NCI-H1105 (cell line): ENCODE measurements at regions not wholly inside any gene's neighbourhood (a gene's known extent, or its start where the extent isn't known, plus 50 kb on each side); places are given as distances from the start of the nearest gene placed in this dataset.
"Not testable (repeated sequence)": the region's sequence is repeated elsewhere in the genome, so short reads cannot be mapped to it uniquely, and the experiment has no call there.

Source experiments
- DNase-seq: peaks from one replicate; lab custom pipeline; 2025; lab: John Stamatoyannopoulos, UW

GRCh38 chr6:142637624-142638351 is 307.2 kb downstream of the HIVEP2 start:
- DNase-seq = no peak

- no peak for DNase-seq
These were observed 302.3 kb downstream of the HIVEP2 start for GRCh38 chr6:142642651-142643050.

- no peak for DNase-seq
These were observed 300.1 kb downstream of the HIVEP2 start for GRCh38 chr6:142644866-142645265.

DNA sequence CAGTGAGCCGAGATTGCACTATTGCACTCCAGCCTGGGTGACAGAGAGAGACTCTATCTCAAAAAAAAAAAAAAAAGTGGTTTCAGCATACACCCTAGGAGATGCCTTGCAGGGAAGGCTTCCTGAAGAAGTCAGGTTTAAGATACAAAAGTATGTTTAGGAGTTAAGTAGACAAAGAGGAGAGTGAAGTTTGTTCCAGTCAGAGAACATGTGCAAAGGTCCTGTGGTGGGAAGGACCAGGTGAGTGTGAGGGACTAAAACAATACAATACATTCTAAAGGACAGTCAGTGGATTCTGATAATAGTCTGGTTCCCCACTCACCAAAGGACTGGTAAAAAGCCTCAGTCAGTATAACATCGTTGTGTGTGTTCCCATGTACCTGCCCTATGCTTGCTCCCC is 299.3 kb downstream of the HIVEP2 start:
- no peak for DNase-seq

DNA sequence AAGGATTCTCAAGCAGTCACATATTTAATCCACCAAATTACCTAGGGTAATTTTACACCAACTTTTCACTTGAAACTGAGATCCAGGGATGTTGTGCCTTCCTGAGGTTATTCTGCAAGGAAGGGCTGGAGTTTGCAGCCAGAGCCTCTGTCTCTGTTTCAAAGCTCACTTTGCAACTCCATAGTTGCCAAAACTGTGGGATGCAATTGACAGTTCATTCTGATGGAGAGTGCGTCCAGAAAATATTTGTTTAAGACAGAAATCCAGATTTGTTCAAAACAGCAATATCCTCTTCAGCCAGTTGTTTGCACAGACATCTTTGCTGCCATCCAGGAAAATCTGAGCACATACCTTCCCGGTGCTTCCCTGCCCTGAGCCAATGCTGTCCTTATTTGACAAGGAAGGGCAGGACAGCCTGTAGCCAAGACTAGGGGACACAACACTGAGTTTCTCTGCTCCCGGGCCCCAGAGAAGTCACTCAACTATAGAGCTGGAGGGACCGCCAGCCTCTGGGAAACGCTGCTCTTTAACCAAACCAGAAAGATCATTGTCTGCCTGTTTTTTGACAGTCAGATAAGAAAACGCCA is 297.4 kb downstream of the HIVEP2 start:
- no peak for DNase-seq

DNA sequence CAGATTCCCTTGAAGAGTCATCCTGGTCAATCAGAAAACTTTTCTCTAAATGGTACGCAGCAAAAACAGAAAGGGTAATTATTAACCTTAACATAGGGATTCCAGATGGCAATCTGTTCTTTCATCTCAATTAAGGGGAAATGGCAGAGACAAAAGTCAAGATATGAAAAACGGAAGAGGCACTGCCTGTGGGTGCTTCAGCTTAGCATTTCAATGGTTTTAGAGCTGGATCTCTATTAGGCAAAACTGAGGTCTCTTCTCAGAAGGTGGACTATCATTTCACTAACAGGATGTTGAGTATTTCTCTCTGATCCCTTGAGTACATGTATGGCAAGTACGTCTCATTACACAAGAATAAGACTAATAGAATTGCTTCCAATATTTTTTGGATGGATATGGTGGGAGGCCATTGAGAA is 296.9 kb downstream of the HIVEP2 start:
- no peak for DNase-seq

GRCh38 chr6:142648526-142648925 is 296.4 kb downstream of the HIVEP2 start:
- DNase-seq = no peak

DNA sequence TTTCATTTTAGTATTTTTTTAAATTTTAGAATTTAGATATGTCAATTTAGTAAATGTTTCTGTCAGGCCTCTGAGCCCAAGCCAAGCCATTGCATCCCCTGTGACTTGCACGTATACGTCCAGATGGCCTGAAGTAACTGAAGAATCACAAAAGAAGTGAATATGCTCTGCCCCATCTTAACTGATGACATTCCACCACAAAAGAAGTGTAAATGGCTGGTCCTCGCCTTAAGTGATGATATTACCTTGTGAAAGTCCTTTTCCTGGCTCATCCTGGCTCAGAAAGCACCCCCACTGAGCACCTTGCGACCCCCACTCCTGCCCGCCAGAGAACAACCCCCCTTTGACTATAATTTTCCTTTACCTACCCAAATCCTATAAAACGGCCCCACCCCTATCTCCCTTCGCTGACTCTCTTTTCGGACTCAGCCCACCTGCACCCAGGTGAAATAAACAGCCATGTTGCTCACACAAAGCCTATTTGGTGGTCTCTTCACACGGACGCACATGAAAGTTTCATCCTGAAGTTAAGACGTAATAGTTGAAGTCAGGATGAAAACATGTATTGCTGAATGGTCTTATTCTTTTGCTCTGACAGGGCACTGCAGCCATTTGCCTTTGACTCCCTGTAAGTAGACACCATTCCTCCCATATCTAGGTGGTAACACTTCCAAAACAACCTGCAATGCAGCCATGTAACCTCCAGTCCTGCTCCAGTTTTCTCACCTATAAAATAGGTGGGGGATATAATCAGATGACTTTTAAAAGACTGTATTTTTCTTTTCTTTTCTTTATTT is 295.3 kb downstream of the HIVEP2 start:
- DNase-seq = not testable (repeated sequence)

DNA sequence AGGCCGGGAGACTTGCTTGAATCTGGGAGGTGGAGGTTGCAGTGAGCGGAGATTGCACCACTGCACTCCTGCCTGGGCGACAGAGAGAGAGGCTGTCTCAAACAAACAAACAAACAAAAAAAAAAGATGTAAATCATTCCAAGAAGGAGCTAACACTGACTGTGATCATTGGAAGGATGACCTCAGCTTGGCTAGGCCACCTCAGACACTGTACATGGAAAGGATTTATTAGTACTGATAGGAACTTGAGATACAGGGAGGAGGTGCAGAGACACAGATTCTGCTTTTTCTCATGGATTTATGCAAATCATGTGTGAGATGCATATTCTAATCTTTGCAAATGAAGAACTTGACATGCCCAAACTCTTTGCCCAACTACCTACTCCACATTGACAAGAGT is 293.6 kb downstream of the HIVEP2 start:
- DNase-seq = no peak

- no peak for DNase-seq
These were observed 291.1 kb downstream of the HIVEP2 start for GRCh38 chr6:142653710-142654420.

DNA sequence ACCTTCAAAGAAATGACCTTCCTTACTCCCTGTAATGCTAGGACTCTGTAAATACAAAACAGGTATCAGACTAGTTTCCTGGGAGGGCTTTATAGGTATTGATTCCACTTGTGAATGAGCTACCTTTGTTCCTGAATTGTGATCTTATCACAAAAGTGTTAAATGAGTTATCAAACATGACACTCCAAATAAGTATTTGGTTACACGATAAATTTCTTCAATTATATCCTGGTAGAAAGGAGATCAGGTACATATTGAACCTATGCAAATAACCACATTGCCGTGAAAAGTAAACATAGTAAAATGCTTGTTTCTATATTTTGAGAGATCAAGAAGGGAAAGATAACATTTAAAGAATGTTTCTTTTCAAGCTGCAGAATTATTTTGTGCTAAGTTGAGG is 285.3 kb downstream of the HIVEP2 start:
- DNase-seq = no peak

GRCh38 chr6:142665393-142665792 is 279.6 kb downstream of the HIVEP2 start:
- DNase-seq = no peak

DNA sequence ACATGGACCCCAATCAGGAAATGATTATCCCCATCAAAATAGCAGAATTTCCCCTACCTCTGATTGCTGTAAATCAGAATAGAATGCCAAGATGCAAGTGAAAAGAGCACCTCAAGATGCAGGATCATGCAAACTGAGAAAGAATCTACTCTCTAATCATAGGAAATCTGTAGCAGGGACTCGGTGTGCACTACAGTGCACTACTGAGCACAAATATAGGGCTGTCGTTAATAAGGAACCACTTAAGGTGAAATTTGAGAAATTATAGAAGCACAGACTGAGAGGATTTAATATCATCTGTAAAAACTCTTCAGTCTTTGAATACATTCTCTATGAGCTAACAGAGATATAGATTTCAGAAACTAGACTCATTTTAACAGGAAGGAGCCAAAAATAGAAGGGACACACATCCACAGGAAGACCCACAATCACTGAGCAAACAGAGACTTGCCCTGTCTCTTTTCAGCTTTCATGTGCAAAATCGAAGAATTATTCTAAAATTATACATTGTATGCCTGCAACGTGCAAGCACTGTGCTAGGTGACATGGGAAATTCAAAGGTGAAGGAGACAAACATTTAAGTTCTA is 278.3 kb downstream of the HIVEP2 start:
- DNase-seq = no peak

DNA sequence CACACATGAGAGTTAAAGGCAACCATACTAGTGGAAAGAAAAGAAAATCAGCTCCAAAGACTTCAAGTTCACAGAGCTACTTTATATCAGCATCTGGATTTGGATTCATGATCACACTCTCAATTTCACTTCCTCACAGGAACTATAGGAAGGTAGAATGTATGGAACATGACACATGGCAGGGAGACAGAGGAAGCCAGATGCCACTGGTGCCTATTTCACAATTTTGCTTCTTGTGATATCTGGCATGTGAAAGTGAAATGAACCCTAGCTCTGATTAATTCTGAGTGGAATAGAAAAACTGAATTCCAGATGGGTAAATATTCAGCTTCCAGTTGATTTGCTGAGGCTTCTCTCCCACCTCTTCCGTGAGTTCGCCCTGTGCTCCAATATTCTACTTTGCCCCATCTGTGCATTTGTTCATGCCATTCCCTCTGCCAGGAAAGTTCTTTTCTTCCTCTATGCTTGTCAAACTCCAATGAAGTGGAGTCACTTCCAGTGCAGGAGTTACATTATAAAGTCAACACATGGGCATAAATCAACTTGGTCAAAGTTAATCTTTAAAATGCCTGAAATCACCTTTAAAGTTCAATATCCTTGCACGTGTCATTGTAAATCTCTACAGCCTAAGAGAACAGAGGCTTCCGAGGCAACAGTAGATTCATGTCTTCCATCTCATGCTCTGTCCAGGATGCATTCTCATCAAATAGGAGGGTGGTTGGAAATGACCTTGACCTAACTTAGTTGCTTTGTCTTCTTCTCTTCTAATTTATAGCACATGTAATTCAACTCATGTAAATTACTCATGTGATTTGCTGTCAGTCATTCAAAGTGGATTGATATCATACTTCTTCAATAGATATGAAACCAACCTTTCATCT is 275.3 kb downstream of the HIVEP2 start:
- DNase-seq = no peak

DNA sequence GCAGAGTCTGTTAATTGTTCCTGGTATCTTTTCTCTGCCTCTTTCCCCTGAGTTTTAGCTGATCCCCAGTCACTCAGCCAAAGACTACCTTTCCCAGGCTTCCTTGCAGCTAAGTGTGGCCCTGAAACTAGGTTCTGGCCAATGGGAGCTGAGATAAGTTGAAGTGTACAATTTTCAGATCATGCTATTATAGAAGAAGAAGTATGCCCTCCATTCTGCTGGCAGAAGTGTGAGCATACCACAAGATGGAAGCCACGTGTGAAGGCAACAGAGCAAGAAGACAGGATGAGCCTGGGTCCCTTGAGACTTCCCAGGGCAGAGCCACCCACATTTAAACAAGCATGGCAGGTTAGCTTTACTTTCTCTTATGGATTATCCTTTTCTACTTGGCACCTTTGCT is 273.2 kb downstream of the HIVEP2 start:
- DNase-seq = no peak

GRCh38 chr6:142675517-142675916 is 269.5 kb downstream of the HIVEP2 start:
- DNase-seq = no peak

GRCh38 chr6:142676027-142676443 is 268.9 kb downstream of the HIVEP2 start:
- no peak for DNase-seq

DNA sequence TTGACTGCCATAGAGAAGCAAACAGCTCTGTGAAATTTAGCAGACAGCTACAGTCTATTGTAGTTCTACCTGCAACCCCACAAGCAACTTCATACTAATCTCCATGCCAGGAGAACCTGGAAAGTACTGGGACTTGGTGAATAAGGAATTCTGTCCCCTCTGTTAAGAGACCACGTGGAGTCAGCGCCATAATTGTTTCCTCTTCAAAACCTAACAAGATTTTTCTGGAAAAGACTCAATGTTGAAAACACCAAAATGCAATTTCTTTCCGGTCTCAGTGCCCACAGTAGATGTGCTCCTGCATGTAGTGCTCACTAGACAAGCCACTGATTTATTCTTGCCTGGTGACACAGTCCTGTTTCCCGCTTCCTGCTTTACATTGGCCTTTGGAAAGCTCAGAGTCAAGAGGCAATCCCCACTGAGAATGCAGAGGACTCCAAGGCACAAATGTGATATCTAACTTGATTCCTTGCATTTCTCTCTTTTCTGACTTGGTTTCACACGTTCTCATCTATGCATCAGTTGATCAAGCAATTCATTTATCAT is 268.3 kb downstream of the HIVEP2 start:
- no peak for DNase-seq

GRCh38 chr6:142679907-142680700 is 264.9 kb downstream of the HIVEP2 start:
- no peak for DNase-seq

- DNase-seq = no peak
These were observed 263.9 kb downstream of the HIVEP2 start for GRCh38 chr6:142681099-142681498.
